IPS-18a (cell line): ENCODE measurements at regions not wholly inside any gene's neighbourhood (a gene's known extent, or its start where the extent isn't known, plus 50 kb on each side); places are given as distances from the start of the nearest gene placed in this dataset.

Source experiments
- H3K27ac ChIP-seq: one replicate; pipeline ENCODE4 v1.5.1; 2013; ENCODE audit warnings: low read length
- H3K27me3 ChIP-seq: one replicate; pipeline ENCODE4 v1.6.1; 2013; ENCODE audit warnings: mild to moderate bottlenecking, low read length; ENCODE audit not compliant: control insufficient read depth, insufficient read depth
- H3K36me3 ChIP-seq: one replicate; pipeline ENCODE4 v1.6.1; 2013; ENCODE audit warnings: low read depth, low read length; ENCODE audit not compliant: control insufficient read depth
- H3K4me1 ChIP-seq: one replicate; pipeline ENCODE4 v1.6.1; 2013; ENCODE audit warnings: low read depth, low read length; ENCODE audit not compliant: control insufficient read depth
- H3K4me3 ChIP-seq: one replicate; pipeline ENCODE4 v1.5.1; 2013; ENCODE audit warnings: low read length
- H3K9ac ChIP-seq: one replicate; pipeline ENCODE4 v1.6.1; 2013; ENCODE audit warnings: mild to moderate bottlenecking, low read length, moderate library complexity
- H3K9me3 ChIP-seq: one replicate; pipeline ENCODE4 v1.6.1; 2013; ENCODE audit warnings: low read depth, low read length; ENCODE audit not compliant: control insufficient read depth

- H3K27ac ChIP-seq = no peak overlapping the region
- no peaks in the 10 kb centered on the region for H3K27me3 ChIP-seq
- no peaks in the 10 kb centered on the region for H3K4me1 ChIP-seq
- H3K4me3 ChIP-seq = no peak overlapping the region
- no peaks in the 10 kb centered on the region for H3K36me3 ChIP-seq
- no peak overlapping the region for H3K9ac ChIP-seq
- no peaks in the 10 kb centered on the region for H3K9me3 ChIP-seq
Measured at GRCh38 chr6:165040440-165040839, 269.0 kb downstream of the C6orf118 start.

DNA sequence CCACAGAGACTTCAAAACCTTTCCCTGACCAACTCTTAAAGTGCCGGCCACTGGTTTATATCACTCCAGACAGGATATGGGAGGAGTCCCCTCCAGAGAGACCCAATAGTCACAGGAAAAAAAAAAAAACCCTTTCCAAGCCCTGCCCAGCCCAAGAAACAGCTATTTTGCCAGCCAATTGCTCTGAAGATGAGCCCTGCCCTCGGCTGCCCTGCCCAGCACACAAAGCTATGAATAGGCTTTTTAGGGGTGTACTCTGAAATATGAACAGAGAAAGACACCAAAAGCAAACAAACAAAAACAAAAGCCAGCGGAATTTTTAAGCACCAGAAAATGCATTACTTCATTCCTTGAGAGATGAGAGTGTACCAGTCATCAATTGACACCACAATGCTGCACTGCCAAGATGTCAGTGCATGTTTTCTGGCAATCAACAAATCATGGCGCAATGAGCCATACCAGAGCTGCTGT is 275.1 kb downstream of the C6orf118 start:
- no peaks in the 10 kb centered on the region for H3K27me3 ChIP-seq
- no peaks in the 10 kb centered on the region for H3K9me3 ChIP-seq
- H3K4me3 ChIP-seq = no peak overlapping the region
- H3K27ac ChIP-seq = no peak overlapping the region
- H3K4me1 ChIP-seq = no peaks in the 10 kb centered on the region
- H3K9ac ChIP-seq = no peak overlapping the region
- no peaks in the 10 kb centered on the region for H3K36me3 ChIP-seq

DNA sequence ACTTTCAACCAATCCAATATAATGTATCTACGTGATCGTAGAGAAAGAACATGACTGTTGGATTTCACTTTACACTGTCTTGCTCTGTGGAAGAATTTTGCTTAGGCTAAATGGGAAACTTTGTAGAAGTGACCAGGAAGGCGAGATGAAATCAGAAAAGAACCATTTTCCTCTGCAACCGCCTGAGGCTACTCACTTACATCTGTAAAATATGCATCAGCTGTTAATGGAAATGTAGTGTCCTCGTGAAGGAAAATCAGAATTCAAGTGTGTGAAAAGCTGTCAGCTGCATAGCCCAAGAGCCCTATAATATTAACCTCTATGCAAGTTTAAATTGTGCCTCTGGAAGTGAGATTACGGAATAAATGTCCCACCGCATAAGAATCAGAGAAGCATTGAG is 277.9 kb downstream of the C6orf118 start:
- H3K9me3 ChIP-seq = no peaks in the 10 kb centered on the region
- H3K4me1 ChIP-seq = no peaks in the 10 kb centered on the region
- no peaks in the 10 kb centered on the region for H3K27me3 ChIP-seq
- H3K4me3 ChIP-seq = no peak overlapping the region
- H3K9ac ChIP-seq = no peak overlapping the region
- H3K36me3 ChIP-seq = no peaks in the 10 kb centered on the region
- H3K27ac ChIP-seq = no peak overlapping the region

DNA sequence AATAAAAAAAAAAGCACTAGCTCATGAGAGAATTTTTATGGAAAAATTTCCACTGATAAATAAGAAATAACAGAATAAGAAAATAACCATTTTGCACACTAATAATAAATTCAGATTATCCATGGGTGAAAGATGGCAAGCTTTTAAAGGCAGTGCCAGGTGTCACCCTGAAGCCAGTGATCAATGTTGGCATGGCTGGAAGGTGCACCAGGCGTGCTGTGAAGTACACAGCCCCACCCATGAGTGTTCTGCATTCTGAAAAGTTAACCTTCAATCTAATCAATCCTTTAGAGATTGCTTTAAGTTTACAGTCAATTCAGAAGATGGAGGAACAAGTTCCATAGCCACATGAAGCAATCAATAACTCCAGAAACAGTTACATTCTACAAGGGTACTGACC is 284.4 kb downstream of the C6orf118 start:
- Histone ChIP-seq H3K27me3 (no peaks in the 10 kb centered on the region), H3K36me3 (no peaks in the 10 kb centered on the region), H3K4me1 (no peaks in the 10 kb centered on the region), H3K27ac (no peak overlapping the region), H3K4me3 (no peak overlapping the region), H3K9ac (no peak overlapping the region), H3K9me3 (no peaks in the 10 kb centered on the region)

DNA sequence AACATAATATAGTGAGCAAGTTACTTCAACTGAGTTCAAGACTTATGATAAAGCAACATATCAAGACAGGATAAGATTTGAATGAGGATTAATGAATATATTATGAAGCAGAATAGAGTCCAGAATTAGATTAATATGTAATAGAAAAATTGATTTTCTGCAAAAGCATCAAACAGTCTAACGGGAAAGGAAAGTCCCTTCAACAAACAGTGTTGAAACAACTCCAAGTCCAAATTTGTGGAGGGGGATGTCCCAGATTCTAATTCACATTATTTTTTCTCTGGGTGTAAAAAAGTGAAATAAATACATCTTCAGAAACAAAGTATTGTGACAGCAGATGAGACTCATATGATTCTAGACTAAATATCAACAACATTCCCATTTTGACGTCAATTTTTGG is 289.7 kb downstream of the C6orf118 start:
- no peaks in the 10 kb centered on the region for H3K36me3 ChIP-seq
- no peaks in the 10 kb centered on the region for H3K9me3 ChIP-seq
- H3K27ac ChIP-seq = no peak overlapping the region
- H3K4me1 ChIP-seq = no peaks in the 10 kb centered on the region
- no peaks in the 10 kb centered on the region for H3K27me3 ChIP-seq
- H3K4me3 ChIP-seq = no peak overlapping the region
- no peak overlapping the region for H3K9ac ChIP-seq

DNA sequence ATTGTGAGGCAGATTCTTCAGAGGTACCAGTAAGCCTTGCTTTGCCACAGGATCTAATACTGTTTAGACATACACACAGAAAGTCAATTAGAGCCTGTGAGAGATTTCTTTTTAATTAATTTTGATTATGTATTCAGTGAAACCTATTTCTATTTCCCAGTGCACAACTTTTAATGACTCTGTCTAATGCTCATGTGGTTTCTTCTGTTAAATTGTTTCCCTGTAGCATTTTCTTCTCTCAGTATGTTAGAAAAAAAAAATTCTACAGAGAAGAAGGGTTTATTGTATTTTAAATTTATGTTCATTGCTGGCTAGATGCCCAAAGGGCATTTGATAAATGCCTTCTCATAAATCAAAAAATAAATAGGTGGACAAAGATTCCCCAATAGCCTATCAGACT is 293.7 kb downstream of the C6orf118 start:
- Histone ChIP-seq H3K27ac (no peak overlapping the region), H3K4me1 (no peaks in the 10 kb centered on the region)

DNA sequence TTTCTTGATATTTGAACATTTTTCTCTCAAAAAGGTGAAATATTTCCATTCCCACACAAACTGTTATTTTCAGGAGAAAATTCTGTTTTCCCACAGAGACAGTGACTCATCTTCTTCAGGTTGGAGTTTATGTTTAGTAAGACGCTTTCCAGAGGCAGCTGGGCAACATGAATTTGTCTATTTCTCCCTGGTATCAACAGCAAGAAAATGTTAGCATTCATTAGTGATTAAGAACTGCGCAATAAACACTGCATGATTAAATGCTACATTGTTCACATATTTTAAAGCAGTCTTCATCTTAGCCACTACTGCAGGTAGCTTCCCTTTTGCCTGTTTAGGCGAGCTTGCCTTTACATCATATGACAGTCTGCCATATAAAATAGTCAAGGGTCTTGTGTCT is 295.7 kb downstream of the C6orf118 start:
- H3K9me3 ChIP-seq = no peaks in the 10 kb centered on the region
- H3K27ac ChIP-seq = no peak overlapping the region
- no peak overlapping the region for H3K4me3 ChIP-seq
- no peak overlapping the region for H3K9ac ChIP-seq
- no peaks in the 10 kb centered on the region for H3K27me3 ChIP-seq
- H3K4me1 ChIP-seq = no peaks in the 10 kb centered on the region
- no peaks in the 10 kb centered on the region for H3K36me3 ChIP-seq

More for the DNA sequence above, 293.7 kb downstream of the C6orf118 start:
- Histone ChIP-seq H3K9me3 (no peaks in the 10 kb centered on the region), H3K27me3 (no peaks in the 10 kb centered on the region), H3K4me3 (no peak overlapping the region), H3K9ac (no peak overlapping the region), H3K36me3 (no peaks in the 10 kb centered on the region)

GRCh38 chr6:165012183-165012582 is 297.2 kb downstream of the C6orf118 start:
- H3K4me3 ChIP-seq = no peak overlapping the region
- H3K4me1 ChIP-seq = no peaks in the 10 kb centered on the region
- no peak overlapping the region for H3K9ac ChIP-seq
- no peaks in the 10 kb centered on the region for H3K9me3 ChIP-seq
- no peaks in the 10 kb centered on the region for H3K36me3 ChIP-seq
- H3K27ac ChIP-seq = no peak overlapping the region
- H3K27me3 ChIP-seq = no peaks in the 10 kb centered on the region

DNA sequence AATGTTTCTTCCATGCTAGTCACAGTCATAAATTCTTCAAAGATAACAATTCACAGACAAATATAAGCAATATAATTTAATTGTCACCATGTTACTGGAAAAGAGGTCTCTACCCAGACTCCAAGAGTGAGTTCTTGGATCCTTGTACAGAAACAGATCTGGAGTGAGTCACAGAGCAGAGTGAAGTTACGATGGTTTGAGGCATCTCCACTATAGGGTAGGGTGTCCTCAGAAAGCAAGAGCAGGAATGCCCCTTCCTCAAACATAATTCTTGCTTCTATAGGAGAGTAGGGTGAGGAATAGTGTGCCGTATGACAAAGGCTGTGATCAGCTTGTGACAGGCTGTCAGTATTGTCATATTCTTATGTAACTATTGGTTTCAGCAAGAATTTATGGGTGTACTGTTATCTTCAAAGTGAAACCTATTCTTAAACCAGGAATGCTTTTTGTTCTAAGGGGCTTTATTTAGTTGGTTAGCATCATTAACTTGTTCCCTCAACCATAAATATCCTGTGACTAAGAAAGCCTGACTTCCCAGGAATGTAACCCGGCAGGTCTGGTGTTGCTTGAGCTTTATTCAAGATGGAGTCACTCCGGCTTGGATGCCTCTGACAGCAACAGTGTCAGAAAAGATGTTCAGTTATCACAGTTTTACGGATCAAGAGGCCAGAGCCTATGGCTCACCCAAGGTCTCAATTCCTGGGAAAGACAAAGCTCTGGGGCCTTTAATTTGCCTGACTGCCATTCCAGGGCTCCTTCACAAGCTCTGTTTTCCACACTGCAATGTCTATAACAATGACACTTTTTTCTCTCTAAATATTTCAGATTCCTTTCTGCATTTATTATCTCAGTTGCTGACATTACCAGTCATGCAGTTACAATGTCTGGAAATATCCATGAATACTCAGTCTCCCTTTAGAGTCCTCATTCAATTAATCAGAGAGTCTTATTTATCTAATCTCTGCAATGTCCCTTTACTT is 298.6 kb downstream of the C6orf118 start:
- Histone ChIP-seq H3K9ac (no peak overlapping the region), H3K27ac (no peak overlapping the region), H3K36me3 (no peaks in the 10 kb centered on the region), H3K9me3 (no peaks in the 10 kb centered on the region), H3K4me1 (no peaks in the 10 kb centered on the region), H3K27me3 (no peaks in the 10 kb centered on the region), H3K4me3 (no peak overlapping the region)

- Histone ChIP-seq H3K27me3 (no peaks in the 10 kb centered on the region), H3K4me3 (no peak overlapping the region), H3K9me3 (no peaks in the 10 kb centered on the region), H3K9ac (no peak overlapping the region), H3K27ac (no peak overlapping the region), H3K36me3 (no peaks in the 10 kb centered on the region), H3K4me1 (no peaks in the 10 kb centered on the region)
Measured at GRCh38 chr6:165008971-165009370, 300.4 kb downstream of the C6orf118 start.

- Histone ChIP-seq H3K9me3 (no peaks in the 10 kb centered on the region), H3K4me3 (no peak overlapping the region), H3K36me3 (no peaks in the 10 kb centered on the region), H3K9ac (no peak overlapping the region), H3K27ac (no peak overlapping the region), H3K27me3 (no peaks in the 10 kb centered on the region), H3K4me1 (no peaks in the 10 kb centered on the region)
Measured at GRCh38 chr6:165002866-165003265, 306.5 kb downstream of the C6orf118 start.

DNA sequence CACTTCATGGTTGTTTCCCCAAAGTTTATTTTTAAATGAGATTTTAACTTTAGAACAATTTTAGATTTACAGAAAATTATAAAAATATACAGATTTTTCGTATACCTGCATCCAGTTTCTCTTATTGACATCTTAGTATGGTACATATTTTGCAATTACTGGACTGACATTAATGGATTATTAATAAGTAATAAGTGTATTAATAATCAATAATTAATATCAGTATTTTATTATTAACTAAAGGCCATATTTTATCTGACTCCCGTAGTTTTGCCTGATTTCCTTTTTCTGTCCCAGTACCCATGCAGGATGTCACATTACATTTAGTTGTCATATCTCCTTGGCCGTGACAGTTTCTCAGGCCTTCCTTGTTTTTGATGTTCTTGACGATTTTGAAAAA is 307.0 kb downstream of the C6orf118 start:
- H3K9me3 ChIP-seq = no peaks in the 10 kb centered on the region
- H3K9ac ChIP-seq = no peak overlapping the region
- no peaks in the 10 kb centered on the region for H3K36me3 ChIP-seq
- H3K4me1 ChIP-seq = no peaks in the 10 kb centered on the region
- no peak overlapping the region for H3K4me3 ChIP-seq
- H3K27ac ChIP-seq = no peak overlapping the region
- H3K27me3 ChIP-seq = no peaks in the 10 kb centered on the region
